ENCODE measurements at regions not wholly inside any gene's neighbourhood (a gene's known extent, or its start where the extent isn't known, plus 50 kb on each side); places are given as distances from the start of the nearest gene placed in this dataset.
"Not testable (repeated sequence)": the region's sequence is repeated elsewhere in the genome, so short reads cannot be mapped to it uniquely, and the experiment has no call there.

- DNase-seq (ENCODE audit: low read depth), result not testable (repeated sequence)
Observed at GRCh38 chr1:234797216-234797615, 187.2 kb upstream of the IRF2BP2 start.

DNA sequence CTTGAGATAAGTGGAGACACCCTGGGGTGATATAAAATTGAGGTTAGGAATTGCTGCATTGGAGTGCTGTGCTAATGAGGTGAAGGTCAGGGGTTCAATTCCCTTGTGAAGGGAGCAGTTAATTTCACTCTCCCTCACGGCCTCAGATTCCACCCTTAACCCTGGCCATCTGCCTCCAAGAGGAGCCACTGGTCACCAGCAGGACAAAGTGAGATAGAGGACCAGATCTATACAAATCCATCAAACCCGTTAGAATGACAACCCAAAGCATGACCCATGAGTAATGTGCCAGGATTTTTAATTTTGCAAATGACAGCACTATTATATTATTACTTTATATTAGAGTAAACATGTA is 186.4 kb upstream of the IRF2BP2 start:
- not testable (repeated sequence) for DNase-seq (ENCODE audit: low read depth)

- DNase-seq (ENCODE audit: low read depth), result not testable (repeated sequence)
Observed at GRCh38 chr1:234795711-234796437, 185.9 kb upstream of the IRF2BP2 start.

GRCh38 chr1:234795007-234795406 is 185.0 kb upstream of the IRF2BP2 start:
- DNase-seq (ENCODE audit: low read depth), result not testable (repeated sequence)

DNA sequence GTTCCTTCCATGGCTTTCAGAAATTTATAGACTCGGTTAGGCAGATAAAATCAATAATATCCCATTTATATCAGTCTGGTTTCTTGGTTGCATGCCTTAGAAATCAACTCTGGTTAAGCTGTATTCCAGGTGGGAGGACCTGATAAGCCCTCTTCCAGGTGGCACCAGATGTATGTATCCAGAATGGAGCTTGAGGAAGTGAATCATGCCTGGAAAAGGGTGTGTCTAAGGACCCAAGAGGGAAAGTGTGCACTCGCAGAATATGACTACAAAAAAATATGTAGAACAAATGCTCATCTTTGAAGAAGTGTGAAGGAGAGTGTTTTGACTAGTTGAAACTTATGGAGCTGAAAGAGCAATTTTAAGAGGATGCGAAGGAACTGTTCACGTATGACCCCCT is 184.5 kb upstream of the IRF2BP2 start:
- DNase-seq (ENCODE audit: low read depth), result not testable (repeated sequence)

- not testable (repeated sequence) for DNase-seq (ENCODE audit: low read depth)
Observed at GRCh38 chr1:234793924-234794323, 183.9 kb upstream of the IRF2BP2 start.

- DNase-seq (ENCODE audit: low read depth), result not testable (repeated sequence)
Observed at GRCh38 chr1:234792221-234792864, 182.4 kb upstream of the IRF2BP2 start.

DNA sequence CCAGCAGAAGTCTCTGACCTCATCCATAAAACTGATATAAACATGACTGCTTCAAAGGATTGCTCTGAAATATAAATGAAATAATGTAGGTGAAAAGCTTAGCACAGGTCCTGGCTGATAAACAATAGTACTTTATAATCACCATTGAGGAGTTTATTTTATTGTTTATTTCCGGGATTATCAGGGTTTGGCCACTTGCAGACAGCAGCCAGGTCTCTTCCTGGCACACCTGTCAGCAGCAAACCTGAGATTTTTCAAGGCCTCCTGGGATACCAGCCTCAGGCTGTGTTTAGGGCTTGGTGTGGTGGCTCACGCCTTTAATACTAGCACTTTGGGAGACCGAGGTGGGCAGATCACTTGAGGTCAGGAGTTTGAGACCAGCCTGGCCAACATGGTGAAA is 181.6 kb upstream of the IRF2BP2 start:
- not testable (repeated sequence) for DNase-seq (ENCODE audit: low read depth)

GRCh38 chr1:234790333-234790732 is 180.4 kb upstream of the IRF2BP2 start:
- not testable (repeated sequence) for DNase-seq (ENCODE audit: low read depth)

- DNase-seq (ENCODE audit: low read depth), result not testable (repeated sequence)
Observed at GRCh38 chr1:234787011-234787584, 177.1 kb upstream of the IRF2BP2 start.

GRCh38 chr1:234785922-234786321 is 175.9 kb upstream of the IRF2BP2 start:
- DNase-seq (ENCODE audit: low read depth), result not testable (repeated sequence)

GRCh38 chr1:234785471-234785919 is 175.5 kb upstream of the IRF2BP2 start:
- peak; percentile 67 for DNase-seq (ENCODE audit: low read depth)

- DNase-seq (ENCODE audit: low read depth), result not testable (repeated sequence)
Observed at GRCh38 chr1:234784108-234784507, 174.1 kb upstream of the IRF2BP2 start.

DNA sequence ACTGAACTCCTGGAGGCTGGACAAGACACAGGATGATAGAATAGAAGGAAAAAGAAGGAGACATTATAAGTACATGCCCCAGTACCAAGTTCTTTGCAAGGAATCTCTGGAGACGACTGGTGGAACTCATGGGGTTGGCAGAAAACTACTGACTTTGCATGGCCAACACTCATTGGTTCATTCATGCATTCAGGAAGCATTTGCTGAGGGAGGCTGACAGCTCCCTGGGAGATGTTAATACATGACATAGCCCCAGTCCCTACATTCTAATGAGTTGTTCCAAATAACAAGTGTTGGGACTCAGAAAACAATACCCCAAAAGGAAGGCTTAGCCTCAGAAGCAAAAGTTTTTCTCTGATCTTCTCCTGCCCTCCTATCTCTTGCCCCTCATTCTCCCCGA is 172.8 kb upstream of the IRF2BP2 start:
- DNase-seq (ENCODE audit: low read depth), result no peak

DNA sequence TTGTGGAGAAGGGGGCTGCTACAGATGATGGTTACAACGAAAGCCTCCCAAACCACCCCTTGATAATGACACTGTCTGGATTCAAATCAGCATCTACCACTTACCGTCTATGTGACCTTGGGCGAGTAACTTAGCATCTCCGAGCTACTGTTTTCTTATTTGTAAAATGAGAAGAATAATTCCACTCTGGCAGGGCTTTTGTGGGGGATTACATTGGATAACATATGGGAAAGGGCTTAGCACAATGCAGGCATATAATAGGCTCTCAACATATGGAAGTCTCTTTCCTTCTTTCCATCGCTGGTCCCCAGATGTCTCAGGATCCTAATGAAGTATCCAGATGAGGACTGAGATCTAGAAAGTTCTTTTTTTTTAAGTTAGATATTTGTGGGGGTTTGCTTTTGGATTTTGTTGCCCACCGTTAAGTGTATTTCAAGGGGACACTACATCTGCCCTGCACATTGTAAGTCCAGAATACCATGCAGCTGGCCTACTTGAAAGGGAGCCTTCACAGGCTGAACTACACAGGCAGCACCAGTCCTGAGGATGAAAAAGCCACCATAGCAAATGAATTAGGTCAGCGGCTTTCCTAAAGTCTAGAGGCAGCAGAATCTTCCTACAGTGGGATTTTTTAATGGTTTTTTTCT is 172.2 kb upstream of the IRF2BP2 start:
- no peak for DNase-seq (ENCODE audit: low read depth)

DNA sequence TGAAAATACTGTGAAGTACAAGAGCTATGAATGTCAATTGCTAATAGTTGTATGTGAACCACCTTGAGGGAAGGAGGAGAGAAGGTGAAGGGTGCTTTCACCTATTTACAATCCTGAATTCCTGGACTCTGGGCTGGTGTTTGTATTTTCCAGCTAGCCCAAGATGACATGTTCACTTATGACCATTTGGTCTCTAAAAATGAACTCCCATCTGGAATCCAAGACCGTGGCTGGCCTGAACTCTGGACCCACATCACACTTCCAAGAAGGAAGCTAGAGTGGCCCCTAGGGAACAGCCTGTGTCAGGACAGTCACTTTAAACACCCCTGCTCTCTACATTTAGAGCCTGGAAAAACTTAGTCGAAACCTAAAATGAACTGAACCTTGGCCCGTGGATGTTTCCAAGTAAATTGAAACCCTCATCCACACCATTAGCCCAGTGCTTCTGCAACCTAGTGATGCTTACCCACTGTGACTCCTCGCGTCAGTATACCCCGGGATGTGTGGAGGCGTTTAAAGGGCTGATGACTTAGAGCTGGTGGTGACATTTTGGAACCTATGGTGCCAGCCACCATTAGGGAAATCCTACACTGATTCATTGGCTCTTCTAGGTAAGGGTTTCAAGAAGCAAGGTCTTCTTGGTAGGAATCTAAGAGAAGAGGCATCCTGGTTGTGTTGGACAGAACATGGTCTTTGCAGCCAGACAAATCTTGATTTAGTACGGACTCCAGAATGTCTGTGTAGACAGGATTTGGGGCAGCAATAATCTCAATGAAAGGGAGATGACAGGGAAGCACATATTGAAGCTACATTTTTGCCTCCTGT is 171.5 kb upstream of the IRF2BP2 start:
- DNase-seq (ENCODE audit: low read depth), result no peak

DNA sequence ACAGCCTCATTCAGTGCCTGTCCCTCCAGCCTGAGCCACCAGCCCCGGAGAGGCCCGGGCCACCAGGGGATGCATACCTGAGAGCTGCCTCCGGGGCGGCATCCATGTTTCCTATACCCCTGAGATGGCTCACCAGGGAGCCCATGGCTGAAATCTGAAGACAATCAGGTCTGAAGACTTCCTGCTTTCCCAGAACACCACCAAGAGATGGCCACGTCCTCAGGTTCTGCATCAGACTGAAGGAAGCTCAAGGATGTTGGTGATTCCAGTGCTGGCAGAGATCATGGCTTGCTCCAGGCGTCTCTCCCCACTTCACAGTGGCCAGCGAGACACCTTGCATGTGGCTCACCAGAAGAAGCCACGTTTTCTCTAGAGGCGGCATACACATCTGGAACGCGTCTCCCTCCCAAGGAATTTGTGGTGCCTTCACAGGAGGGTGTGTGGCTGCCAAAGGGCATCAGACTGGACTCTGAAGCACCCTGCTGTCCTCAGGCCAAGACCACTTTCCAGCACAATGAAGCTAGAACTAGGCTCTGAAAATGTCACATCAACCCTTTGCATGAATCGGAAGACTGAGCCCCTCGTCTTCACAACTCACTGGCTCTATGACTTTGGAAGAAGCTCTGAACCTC is 170.7 kb upstream of the IRF2BP2 start:
- DNase-seq (ENCODE audit: low read depth), result no peak

DNA sequence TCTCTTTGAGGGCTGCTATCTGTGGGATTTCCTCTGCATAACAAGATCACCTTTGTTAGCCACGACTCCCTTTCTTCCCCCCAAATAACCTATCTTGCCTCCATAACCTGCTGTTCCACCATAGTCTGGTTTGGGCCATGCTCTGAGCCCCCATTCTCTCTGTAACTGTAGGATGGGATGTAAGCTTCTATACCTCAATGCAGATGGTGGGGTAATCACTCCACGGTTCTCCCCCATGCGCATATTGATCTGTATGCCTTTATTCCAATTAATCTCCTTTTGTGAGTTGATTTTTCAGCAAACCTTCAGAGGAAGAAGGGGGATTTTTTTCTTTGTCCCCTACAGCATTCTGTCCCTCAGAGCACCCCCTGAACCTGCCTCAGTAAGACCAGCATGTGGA is 170.1 kb upstream of the IRF2BP2 start:
- no peak for DNase-seq (ENCODE audit: low read depth)

DNA sequence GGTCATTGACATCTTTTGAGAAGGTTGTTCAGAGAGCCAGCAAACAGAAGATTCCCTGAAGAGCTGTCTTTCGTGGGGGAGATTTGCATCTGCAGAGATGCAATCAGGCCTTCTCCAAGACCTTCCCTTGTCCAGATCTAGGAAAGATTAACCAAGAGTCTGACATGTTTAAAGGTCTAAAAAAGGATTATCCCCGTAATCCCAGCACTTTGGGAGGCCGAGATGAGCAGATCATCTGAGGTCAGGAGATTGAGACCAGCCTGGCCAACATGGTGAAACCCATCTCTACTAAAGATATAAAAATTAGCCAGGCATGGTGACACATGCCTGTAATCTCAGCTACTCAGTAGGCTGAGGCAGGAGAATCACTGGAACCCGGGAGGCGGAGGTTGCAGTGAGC is 169.6 kb upstream of the IRF2BP2 start:
- DNase-seq (ENCODE audit: low read depth), result not testable (repeated sequence)

- DNase-seq (ENCODE audit: low read depth), result no peak
Observed at GRCh38 chr1:234779160-234779538, 169.2 kb upstream of the IRF2BP2 start.
